GM19452 (cell line): ENCODE measurements at regions not wholly inside any gene's neighbourhood (a gene's known extent, or its start where the extent isn't known, plus 50 kb on each side); places are given as distances from the start of the nearest gene placed in this dataset.

Experiments
- ATAC-seq: cut with Tn5 transposase; IDR thresholded peaks from one replicate; pipeline ENCODE4 v1.9.1; 2021; ENCODE audit not compliant: unreplicated experiment

- no peak for ATAC-seq
Observed at GRCh38 chr5:8611067-8611466, 742.1 kb downstream of the MTRR start.

DNA sequence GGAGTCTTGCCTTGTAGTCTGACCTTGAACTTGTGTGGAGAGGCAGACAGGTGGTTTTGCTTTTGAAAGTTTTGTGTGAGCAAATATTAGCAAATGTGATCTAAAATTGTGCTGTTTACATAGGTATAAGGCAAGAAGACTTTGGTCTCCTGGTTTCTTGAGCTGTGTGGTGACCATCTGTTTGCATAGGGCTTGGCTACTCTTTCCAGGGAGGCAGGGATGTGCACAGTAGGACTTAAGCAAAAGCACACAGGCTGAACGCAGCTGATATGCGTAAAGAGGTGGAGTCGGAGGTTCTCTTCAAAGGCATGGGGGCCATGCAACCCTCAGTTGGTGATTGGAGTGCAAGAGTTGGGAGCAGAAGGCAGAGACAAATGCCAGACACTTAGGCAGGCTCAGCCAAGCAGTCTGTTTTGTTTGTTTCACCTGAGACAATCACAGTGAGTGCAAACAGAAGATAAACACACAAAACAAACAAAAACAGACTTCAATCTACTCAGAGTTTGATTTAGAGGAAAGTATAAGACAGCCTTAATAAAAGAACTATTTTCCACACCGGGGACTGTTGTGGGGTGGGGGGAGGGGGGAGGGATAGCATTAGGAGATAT is 744.2 kb downstream of the MTRR start:
- no peak for ATAC-seq

- ATAC-seq, result no peak
Observed at GRCh38 chr5:8615142-8615858, 746.4 kb downstream of the MTRR start.

- ATAC-seq, result no peak
Observed at GRCh38 chr5:8628521-8628920, 759.6 kb downstream of the MTRR start.

- ATAC-seq, result no peak
Observed at GRCh38 chr5:8633259-8633658, 764.3 kb downstream of the MTRR start.

DNA sequence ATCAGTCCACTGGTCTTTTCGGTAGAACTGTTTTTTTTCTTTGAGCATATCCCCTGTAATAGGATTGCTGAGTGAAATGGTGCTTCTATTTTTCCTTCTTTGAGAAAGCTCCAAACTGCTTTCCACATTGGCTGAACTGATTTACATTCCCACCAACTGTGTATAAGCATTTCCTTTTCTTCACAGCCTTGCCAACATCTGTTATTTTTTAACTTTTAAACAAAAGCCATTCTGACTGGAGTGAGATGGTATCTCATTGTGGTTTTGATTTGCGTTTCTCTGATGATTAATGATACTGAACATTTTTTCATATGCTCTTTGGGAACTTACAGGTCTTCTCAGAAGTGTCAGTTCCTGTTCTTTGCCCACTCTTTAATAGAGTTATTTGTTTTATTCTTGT is 764.7 kb downstream of the MTRR start:
- no peak for ATAC-seq

- no peak for ATAC-seq
Observed at GRCh38 chr5:8634219-8634618, 765.3 kb downstream of the MTRR start.

DNA sequence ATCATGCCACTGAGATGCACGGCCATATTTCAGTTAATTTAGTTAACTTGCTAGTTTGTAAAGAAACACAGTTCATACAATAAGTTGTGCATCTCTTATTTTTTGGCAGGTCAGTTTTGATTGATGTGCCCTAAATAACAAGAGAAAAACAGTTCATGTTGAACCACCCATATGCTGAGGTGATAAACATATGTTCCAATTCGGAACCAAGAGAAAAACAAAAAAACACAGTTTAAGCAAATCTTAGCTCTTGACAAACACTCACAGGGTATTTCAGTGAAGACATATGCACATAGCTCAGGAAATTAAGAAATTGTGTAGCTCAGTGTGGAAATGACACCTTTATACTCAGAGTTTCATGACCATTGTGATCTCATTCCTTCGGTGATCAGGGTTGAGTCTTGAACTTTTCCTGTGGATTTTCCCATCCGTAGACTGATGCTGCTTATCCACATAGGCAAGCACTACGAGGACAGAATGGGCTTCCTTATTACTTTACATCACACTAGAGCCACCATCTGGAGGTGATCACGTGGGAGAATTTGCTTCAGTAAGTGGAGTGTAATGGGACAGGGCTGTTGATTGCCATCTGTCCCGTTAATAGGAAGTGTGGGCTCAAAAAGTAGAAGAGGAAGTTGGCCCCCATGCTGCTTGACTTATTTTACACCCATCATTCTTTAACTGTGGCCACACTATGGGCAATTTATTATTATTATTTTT is 773.0 kb downstream of the MTRR start:
- no peak for ATAC-seq

GRCh38 chr5:8644377-8644776 is 775.4 kb downstream of the MTRR start:
- no peak for ATAC-seq

DNA sequence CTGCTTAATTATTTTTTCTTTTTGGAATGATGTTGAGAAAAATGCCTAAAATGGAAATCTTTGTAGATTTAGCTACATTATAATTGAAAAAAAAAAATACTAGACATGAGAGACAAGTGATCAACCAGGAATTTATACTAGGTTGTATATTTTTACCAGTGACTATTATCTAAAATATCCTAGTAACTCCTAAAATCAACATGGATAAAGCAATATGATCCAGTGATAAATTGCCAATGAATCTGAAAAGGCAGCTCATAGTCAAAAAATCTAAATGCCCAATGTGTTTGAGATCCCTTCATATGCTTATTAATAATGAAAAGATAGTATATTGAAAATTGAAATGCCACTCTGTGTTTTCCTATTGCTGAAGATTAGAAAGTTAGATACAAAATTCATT is 778.2 kb downstream of the MTRR start:
- no peak for ATAC-seq

- no peak for ATAC-seq
Observed at GRCh38 chr5:8650186-8650585, 781.2 kb downstream of the MTRR start.

DNA sequence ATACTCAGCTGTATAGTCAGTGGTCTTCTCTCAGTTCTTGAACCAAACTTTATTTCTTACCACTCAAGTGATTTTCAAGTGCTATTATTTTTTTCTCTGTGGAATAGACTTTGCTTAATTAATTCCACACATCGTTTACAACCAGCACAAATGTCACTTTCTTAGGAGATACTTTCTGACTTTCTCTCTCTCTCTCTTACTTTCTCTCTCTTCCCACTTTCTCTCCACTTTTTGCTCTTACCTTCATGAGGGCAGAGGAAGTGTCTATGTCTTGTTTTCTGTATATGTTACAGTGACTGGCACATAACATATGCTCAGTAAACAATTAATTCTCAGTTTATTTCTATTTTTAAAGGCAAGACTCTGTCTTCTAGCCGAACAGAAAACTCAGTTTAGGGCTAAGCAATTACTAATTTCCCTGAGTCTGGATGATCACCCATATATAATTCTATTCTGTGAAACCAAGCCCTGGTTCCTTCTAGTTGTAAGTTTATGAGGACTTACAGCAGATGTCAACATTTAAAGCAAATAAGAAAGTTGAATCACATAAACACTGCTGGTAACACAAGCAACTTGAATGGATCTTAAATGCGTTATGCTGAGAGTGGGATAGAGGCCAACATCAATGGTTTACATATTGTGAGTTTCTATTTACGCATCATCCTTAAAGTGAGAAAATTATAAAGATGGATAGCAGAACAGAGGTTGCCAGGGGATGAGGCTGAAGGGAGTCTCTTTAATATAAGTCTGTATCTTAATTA is 791.4 kb downstream of the MTRR start:
- ATAC-seq, result no peak

GRCh38 chr5:8663374-8663773 is 794.4 kb downstream of the MTRR start:
- no peak for ATAC-seq

- no peak for ATAC-seq
Observed at GRCh38 chr5:8675182-8675581, 806.2 kb downstream of the MTRR start.

- ATAC-seq, result no peak
Observed at GRCh38 chr5:8676695-8677094, 807.7 kb downstream of the MTRR start.

DNA sequence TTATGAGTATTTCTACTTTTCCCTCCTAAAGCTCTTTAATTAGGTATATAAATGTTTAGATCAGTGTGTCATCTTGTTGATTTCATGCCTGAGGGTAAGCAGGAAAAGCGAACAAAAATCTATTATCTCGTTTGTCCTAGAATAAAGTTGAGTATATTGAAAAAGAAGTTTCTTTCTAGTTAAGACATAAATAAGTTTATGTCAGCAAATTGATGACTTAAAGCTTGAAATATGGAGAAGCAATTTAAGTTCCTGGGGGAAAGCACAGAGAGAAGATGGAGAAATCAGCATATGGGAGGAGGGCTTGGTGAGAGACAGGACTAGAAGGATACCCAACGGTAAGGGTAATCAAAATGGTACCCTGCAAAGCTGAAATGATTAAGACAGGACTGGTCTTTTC is 813.4 kb downstream of the MTRR start:
- ATAC-seq, result no peak

GRCh38 chr5:8683496-8683895 is 814.5 kb downstream of the MTRR start:
- no peak for ATAC-seq

DNA sequence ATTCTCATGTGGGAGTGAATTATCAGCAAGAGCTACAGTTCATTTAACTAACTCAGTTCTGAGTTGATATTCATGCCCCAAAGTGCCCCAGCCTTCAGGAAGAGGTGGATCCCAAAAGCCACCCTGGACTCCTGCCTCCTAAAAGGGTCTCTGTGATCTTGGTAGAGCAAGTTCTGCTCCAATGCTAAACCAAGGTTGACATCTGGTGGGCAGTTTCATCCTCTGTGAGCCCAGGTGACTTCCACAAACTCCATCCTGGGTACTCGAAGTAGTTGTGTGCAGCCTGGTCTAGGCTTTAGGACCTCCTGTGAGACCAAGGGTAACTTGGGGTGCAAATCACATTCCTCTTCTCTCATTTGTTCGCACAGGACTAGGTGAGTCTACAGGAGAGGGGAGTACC is 816.8 kb downstream of the MTRR start:
- ATAC-seq, result no peak

DNA sequence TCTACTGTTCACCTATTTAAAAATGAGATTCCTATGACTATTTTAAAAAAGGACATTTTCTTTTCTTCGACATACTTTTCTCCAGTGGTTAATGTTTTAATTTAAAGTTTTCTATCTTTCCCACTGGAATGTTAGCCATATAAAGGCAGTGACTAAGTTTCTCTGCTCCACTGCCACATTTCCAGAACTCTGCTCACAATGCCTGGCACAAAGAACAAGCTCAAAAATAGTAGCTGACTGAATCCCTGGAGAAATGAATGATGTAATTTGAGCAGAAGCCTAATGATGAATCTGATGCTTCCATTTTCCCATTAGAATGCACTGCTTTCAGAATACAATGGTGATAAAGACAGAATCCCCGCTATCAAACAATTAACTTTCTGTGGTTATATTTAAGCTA is 817.8 kb downstream of the MTRR start:
- no peak for ATAC-seq

DNA sequence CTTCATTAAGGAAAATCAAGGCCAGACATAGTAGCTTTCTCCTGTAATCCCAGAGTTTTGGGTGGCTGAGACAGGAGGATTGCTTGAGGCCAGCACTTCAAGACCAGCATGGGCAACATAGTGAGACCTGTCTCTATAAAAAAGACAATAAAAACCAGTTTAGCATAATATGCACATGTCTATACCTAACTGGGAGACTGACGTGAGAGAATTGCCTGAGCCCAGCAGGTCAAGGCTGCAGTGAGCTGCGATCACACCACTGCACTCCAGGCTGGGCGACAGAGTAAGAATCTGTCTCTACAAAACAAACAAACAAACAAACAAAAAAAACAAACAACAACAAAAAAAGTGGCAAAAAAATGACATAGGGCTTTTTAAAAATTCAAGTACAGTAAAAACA is 820.8 kb downstream of the MTRR start:
- no peak for ATAC-seq

- no peak for ATAC-seq
Observed at GRCh38 chr5:8691221-8691620, 822.3 kb downstream of the MTRR start.
